Peyer's patch (tissue), 4 donors: ENCODE measurements at regions not wholly inside any gene's neighbourhood (a gene's known extent, or its start where the extent isn't known, plus 50 kb on each side); places are given as distances from the start of the nearest gene placed in this dataset.

Experiments
- POLR2A ChIP-seq, 2 donors: fragments of 450-650 bp; IDR thresholded peaks; one replicate each; pipeline ENCODE4 v1.5.1; 2017; ENCODE audit warnings: antibody characterized with exemption in 2 of 2, mild to moderate bottlenecking in 2 of 2, moderate library complexity in 2 of 2
- TF ChIP-seq, protein P1 (sequence below), 6 experiments: fragments of 450-650 bp in 4 of 6; fragments of 200-600 bp in 2 of 6; sonication (generic) in 1 of 6; IDR thresholded peaks; one replicate each; pipeline ENCODE4 v1.5.1; 2017 to 2019; ENCODE audit warnings: antibody characterized with exemption in 6 of 6, mild to moderate bottlenecking in 3 of 6, moderate library complexity in 1 of 6

DNA sequence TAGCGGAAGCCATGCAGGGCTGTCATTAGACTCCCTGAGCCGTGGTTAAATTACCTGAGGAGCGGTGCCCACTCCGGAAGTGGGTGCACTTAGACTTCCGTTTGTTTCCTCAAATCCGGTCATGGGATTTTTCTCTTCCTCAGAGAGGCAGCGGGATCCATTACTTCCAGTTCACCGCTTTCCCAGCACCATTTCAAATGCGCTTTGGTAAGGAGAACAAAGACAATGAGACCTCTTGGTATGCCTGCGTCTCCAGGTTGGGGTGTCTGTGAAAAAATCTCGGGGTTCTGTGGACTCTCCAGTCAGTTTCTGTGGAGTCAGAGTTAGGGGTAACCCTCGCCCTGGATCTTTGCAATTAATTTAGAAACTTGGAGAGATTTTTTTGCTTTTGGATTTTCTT is 132.3 kb upstream of the PTPRG start:
- TF ChIP-seq POLR2A (IDR thresholded peaks at IDR 0.05), result no peak
- TF ChIP-seq, protein P1, sequence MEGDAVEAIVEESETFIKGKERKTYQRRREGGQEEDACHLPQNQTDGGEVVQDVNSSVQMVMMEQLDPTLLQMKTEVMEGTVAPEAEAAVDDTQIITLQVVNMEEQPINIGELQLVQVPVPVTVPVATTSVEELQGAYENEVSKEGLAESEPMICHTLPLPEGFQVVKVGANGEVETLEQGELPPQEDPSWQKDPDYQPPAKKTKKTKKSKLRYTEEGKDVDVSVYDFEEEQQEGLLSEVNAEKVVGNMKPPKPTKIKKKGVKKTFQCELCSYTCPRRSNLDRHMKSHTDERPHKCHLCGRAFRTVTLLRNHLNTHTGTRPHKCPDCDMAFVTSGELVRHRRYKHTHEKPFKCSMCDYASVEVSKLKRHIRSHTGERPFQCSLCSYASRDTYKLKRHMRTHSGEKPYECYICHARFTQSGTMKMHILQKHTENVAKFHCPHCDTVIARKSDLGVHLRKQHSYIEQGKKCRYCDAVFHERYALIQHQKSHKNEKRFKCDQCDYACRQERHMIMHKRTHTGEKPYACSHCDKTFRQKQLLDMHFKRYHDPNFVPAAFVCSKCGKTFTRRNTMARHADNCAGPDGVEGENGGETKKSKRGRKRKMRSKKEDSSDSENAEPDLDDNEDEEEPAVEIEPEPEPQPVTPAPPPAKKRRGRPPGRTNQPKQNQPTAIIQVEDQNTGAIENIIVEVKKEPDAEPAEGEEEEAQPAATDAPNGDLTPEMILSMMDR (IDR thresholded peaks at IDR 0.05), result no peak
